HG03139 (cell line): ENCODE measurements at regions not wholly inside any gene's neighbourhood (a gene's known extent, or its start where the extent isn't known, plus 50 kb on each side); places are given as distances from the start of the nearest gene placed in this dataset.

Experiments
- ATAC-seq: cut with Tn5 transposase; IDR thresholded peaks from one replicate; pipeline ENCODE4 v1.9.1; 2021; ENCODE audit not compliant: unreplicated experiment

DNA sequence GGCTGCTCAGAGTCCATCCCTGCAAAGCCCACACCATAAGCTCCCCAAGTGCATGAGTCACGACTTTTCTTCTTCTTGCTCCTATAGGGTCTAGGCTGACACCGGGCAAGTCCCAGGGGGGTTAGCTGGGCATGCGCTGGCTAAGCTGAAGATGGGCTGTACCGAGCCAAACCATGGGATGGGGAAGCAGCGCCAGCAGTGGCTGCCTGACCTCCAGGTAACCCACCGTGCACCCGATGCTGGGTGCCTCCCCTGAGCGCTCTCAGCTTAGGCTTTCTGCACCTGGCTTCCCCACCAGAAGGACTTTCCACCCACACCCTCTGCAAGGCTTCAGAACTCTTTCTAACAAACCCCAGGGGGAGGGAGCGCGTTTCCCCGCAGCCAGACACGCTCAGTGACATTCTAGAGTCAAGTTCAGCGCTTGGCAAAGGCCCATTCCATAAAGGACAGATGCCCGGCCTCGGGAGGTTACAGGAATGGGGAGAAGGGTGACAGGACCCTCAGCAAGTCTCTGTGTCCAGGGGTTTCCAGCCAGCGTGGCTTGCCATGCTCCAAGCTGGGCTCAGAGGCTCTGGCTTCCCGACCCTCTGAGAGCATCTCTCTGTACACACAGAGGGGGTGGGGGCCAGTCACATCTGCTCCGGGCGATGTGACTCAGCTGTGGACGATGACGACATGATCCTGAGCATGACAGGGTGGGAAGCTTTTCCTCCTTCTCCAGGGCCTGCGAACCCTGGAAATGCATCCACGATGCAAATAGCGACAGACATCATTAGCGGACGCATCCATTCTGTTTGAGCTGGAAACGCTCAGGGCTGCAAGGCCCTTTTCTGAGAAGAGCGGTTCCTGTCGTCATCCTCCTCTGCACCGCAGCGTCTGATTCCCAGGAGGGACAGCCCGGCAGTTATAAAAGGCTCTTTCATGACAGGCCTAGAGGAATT lies 107.8 kb downstream of the SIK1 start:
- ATAC-seq: no peak

DNA sequence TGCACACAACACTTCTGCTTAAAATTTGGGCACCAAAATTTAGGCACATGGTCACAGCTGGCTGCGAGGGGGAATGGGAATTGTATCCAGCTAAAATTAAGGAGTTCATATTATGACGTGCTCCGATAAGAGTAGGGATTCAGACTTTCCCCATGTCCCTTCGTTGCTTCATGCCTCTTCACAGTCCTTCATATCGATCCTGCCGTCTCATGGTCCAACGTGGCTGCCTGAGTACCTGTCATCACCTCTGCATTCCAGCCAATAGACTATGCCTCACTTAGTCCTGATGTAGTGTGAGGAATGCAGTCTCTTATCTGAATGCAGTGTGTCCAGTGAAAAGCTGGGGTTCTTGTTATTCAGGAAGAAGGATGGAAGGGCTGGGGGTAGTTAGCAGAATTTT lies 108.6 kb downstream of the SIK1 start:
- ATAC-seq: no peak

DNA sequence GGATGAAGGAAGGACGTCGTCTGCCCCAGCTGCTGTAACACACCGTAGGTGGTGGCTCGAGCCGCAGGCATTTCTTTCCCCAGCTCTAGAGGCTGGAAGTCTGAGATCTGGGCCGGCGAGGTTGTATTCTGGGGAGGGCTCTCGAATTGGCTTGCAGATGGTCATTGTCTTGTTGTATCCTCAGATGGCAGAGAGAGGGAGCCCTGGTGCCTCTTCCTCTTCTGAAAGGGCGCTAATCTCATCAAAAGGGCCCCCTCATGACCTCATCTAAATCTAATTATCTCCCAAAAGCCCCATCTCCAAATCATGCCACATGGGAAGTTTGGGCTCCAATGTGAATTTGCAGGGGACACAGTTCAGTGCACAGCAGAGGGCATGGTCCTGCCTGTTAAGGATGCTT lies 109.0 kb downstream of the SIK1 start:
- ATAC-seq: no peak

DNA sequence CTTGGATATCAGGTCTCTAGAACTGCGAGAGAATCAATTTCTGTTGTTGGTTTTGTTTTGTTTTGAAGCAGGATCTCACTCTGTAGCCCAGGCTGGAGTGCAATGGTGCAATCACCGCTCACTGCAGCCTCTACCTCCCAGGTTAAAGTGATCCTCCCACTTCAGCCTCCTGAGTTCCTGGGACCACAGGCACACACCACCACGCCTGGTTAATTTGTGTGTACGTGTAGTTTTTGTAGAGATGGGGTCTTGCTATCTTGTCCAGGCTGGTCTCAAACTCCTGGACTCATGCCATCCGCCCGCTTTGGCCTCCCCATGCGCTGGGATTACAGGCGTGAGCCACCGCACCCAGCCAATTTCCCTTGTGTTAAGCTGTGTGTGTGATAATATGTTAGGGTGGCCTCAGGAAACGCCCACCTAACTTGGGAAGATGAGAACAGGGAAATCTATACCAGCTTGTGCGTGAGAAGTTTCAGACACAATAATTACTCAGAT lies 109.6 kb downstream of the SIK1 start:
- ATAC-seq: no peak

DNA sequence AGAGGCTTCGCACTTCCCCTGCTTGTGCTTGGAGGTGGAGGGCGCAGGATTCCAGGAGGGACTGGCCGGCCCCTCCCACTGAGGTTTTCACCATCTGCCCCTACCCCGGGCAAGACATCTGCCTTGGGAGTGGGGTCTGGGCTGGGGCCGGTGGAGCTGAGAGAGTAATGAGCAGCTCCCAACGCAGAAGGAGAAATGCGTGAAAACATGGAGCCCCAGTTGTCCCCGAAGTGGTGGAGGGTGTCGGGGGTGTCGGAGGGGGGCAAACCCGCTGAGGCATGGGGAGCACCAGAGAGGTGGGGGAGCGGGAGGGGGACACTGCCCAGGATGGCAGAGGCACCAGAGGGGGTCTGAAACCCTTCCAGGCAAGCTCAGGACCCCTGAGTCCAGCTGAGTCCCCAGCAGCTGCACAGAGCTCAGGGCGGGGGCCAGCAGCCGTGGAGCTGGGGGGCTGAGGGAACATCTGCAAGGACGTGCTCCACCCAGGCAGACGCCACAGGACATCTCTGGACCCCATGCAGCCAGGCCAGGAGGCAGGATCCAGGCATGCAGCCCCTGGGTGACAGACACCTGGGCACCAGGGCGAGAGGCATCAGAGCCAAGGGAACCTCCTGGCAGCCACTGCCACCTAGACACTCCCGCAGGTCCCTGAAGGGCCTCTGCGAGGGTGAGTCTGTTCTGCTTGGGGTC lies 110.6 kb downstream of the SIK1 start:
- no peak for ATAC-seq

DNA sequence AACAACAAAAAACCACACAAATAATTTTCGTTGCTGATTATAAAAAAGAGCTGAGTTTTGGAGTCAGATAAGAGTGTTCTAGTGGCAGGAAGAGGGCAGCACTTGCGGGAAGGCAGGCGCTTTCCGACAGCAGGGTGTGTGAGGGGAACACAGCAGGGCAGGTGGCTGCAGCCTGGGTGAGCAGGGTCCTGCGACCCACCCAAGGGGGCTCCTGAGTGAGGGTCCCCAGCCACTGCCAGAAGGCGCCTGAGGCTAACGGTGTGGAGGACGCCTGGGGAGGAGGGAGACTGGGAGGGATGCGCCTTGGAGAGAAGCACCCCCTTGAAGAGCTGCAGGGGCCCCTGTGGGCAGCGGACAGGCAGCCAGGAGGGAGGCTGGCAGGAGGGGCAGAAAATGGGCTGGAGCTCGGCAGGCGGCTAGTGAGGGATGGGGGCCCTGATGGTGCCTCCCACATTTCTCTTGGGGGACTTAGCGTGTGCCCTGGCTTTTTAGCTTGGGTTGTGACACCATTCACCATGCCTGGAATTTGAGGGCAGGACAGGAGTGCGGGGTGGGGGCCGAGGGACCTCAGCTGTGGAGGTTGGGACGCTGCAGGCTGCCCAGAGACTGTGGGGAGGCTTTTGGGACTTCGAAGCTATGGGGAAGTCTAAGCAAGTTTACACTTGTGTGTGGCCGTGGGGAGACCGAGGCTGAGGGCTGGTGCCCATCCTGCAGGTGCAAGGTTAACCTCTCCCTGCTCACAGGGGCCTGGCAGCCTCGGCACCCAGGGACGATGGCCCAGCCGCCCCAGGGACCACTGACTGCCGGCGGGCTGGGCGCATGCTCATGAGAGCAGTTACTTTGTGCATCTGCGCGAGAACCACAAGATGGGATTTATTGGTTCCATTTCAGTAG lies 111.4 kb downstream of the SIK1 start:
- ATAC-seq: no peak

DNA sequence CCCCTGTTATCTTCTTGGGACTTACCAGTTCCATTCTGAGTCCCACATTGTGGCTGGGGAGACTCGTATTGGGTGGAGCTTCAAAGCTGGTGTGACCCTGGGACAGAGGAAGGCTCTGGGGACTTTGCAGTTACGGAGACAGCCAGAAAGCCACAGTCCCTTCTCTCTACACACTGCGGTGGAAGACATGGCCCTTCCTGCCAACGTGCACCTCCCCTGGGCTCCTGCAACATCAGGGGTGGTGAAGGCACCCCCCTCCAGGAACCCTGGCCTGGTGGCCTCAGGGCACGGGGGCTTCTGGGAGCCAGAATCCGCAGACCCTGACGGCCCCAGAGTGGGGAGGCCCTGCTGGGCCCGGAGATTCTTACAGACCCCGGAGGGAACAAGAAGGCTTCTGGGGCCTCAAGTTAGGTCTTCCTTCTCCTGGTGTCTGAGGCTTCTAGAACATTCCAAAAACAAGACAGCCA lies 113.0 kb downstream of the SIK1 start:
- ATAC-seq: no peak

DNA sequence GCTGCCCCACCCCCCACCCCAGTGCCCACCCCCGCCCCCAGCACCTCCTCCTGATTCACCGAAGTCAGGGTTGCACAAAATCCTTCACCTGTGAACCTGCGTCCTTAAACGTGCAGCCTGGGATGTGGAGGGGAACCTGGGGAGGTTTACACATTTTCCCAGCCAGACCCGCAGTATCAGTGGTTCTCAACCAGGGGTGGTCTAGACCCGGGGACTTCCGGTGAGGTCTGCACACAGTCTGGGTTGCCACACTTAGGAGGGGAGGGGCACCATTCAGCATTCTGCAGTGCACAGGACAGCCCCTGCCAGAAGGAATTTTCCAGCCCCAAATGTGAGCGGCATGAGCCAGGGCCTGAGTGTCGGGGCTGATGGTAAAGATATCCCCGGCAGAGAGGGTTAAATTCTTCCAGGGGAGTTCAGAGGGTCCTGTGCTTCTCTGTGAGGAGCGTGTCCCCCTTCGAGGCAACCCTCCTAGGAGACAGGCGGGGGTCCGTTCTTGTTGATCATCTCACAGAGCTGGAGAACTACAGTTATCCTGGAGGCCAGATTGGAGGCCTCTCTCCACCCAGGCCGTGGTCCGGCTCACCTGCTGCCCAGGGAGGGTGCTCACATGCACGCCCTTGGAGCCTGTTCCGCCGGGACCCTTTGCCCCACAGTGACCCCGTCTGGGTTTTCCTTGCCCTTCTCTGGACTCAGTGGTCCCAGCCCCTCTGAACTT lies 113.6 kb downstream of the SIK1 start:
- ATAC-seq: no peak

DNA sequence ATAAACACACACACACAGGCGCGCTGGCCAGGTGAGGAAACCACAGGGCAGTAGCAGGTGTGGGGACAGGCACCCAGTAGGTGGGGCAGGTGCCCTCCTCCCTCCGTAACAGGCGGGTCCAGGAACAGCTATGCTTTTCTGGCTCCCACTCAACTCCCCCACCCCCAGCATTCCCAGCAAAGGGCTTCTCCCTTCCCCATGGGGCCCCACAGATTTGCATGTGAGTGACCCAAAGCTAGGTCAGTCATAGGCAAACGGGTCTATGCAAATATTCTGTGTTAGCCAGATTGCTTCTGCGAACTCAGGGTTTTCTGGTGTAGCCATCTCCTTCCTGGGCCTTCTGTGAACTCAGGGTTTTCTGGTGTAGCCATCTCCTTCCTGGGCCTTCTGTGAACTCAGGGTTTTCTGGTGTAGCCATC lies 114.2 kb downstream of the SIK1 start:
- ATAC-seq: no peak

DNA sequence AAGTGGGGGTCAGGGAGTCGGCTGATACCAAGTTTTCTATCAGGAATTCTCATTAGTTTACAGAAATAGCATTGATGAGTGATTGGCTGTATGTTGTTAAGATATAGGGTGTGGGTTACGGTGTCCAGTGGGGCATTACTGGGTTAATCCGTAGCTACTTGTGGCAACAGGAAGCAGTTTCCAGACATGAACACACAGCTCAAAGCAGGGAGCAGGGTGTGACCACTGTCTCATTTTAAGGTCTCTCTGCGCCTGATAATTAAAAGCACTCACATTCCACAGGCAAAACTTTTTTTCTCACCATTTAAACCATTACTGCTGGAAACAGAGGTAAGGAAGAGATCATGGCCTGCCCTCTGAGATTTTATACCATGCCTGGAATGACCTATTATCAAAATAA lies 114.9 kb downstream of the SIK1 start:
- no peak for ATAC-seq

DNA sequence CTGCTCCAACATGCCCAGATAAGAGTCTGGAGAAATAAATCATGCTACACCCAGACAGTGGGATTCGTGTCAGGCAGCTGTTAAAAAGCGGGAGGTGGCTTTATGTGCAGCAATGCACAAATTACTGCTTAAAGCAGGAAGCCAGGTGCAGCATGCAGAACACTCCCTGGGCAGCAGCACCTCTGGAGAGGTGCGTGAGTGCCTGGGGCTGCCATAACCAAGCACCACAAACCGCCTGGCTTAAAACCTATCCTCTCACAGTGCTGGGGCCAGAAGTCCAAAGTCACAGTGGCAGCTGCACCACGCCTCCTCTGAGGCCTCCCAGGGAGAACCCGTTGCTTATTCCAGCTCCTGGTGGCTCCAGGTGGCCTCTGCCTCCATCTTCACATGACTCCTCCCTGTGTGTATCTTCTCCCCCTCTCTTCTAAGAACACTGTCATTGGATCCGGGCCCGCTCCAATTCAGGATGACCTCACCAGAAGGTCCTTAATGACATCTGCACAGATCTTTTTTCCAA lies 115.6 kb downstream of the SIK1 start:
- no peak for ATAC-seq

DNA sequence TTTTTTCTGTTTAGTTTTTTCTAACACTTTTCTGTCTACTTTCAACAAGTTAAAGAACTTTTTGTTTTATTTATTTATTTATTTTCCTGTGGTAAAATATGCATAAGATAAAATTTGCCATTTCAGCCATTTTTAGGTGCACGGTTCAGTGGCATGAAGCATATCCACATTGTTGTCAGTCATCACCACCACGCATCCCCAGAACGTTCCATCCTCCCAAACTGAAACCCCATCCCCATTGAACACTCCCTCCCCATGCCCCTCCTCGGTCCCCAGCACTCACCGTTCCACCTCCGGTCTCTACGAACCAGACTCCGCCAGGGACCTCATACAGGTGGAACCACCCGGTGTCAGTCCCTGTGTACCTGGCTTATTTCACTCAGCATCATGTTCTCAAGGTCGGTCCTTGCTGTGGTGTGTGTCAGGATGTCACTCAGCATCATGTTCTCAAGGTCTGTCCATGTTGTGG lies 118.1 kb downstream of the SIK1 start:
- ATAC-seq: no peak

DNA sequence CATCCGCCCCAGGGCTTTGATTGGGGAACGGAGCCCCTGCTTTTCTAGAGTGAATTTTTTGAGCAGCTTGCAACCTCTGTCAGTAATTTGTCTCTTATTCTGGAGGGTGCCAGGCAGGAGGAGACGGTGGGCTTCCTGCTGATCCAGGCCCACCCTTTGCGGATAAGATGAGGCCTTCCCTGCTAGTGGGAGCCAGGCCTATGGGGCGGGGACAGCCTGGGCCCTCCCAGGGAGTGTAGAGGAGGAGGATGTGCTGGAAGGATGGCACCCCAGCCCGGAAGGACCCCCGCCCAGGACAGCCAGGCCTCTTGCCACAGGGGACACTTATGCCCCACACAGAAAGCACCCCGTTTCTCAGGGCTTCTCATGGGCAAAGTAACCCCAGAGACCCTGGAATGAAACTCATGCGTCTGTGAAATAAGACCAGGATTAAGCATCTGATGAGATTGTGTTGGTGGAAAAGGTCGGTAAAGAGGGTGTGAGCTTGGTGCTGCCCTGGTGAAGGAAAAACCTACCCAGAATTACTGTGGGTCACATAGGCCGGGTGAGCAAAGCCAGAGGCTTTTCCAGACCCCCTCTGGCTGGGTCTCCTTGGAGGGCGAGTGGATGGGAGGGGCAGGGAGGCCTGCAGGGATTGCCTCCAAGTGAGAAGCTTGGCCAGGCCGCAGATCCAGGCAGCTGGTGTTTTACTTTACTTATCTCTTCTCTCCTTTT lies 118.7 kb downstream of the SIK1 start:
- no peak for ATAC-seq

DNA sequence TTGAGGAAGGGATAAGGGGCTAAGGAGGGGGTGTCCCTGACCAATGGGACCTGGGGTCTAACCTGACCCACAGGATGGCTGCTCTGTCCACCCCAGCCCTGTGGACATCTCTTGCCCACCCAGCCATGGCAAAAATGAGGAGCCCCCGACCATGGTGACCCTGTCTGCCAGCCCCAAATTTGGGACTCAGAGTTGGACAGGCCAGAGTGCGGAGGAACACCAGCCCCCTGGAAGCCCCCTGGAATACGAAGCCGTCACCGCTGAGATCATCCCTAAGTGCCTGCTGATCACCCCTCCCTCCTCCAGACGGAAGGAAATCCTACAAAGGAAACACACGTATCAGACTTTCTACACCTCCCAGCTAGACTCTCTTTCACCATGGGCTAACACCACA lies 119.3 kb downstream of the SIK1 start:
- no peak for ATAC-seq

DNA sequence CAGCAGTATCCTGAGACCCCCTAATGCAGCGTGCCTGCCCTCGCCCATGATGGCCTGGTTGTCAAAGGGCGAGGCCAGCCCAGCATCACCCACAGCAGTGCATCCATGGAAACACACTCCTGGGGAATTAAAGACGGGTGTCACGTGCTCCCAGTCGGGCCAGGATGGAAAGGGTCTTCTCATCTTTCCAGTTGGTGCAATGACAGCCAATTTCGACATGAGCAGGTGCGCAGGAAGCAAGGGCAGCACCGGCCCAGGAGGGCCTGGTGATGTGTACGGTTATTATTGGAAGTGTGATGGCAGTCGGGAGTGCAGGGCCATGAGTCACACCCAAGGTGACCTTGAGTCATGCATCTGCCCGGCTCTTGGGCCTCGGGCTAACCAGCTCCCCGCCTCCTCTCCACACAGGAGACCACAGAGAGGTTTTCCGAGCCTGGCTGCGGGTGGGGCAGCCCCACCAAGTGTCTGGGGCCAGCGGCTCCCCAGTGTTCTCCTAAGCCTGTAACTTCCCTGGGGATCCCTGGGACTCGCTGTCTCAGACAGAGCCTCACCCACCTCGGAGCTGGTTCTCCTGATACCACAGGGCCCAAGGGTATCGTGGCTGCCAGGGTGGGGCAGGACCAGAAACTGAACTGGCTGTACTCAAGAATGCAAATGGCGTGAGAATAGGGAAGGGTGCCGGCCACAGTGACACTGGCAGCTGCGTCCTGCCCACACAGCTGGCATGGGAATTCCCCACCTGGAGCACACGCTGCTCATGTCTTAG lies 119.8 kb downstream of the SIK1 start:
- ATAC-seq: no peak

DNA sequence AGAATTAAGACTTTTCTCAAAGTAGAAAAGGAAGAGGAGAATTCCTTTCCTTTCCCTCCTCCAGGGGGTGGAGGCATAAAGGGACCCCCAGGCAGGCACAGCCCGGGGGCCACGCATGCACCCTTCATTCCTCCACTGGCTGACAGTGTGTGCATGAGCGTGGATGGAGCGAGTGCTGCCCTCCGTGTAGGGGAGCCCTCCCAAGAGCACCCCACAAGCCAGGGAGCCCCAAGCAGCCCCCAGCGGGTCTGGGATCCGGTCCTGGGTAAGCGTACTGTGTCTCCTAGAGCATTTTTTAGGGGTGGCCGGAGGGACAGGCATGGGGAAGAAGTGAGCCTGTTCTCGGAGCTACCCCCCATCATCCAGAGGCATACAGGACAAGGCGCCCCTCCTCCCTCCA lies 120.5 kb downstream of the SIK1 start:
- no peak for ATAC-seq

DNA sequence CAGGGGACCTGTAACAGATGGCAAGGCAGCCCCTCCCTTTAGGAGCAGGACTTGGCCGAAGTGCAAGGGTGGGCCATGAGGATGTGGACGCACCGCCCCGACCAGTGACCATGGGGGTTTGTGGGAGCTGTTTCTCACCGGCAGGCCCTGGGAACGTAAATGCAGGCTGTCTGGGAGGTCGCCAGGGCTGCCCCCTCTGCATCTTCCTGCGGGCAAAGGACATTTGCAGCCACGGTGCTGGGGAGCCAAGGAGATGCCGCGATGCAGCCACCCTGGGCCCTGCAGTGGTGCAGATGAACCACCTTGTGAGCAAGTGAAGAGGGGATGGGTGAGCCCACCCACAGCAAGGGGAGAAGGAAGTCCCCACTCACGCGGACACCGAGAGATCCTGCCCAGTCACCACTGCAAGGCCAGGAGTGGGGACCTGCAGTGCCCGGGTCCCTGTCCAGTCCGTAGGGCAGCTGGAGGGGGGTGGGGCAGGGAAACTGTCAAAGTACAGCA lies 121.1 kb downstream of the SIK1 start:
- no peak for ATAC-seq

DNA sequence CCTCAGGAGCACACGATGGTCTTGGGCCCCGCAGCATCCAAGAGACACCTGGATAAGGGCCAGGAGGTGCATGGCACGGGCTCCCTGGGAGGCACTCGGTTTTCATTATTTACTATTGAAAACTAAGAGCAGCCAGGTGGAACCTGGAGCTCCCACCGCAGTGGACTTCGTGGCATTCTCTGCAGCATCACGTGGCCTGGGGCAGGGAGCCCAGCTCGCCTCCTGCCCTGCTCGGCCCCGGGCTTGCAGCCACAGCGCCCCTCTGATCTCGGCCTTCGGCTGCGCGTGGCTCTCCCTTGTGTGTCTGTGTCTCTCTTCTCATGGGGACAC lies 121.6 kb downstream of the SIK1 start:
- ATAC-seq: no peak
